K562 (cell line): ENCODE measurements at regions not wholly inside any gene's neighbourhood (a gene's known extent, or its start where the extent isn't known, plus 50 kb on each side); places are given as distances from the start of the nearest gene placed in this dataset.

ENCODE experiments used
- DDX20 ChIP-seq: fragments of 450-650 bp; IDR thresholded peaks from 2 replicates; pipeline ENCODE4 v1.6.1; 2016; ENCODE audit warnings: missing genetic modification characterization, low read depth, mild to moderate bottlenecking, missing compliant biosample characterization, moderate library complexity
- IFI16 ChIP-seq: fragments of 250-450 bp; sonication (Bioruptor Pico); IDR thresholded peaks from 2 replicates; pipeline ENCODE4 v2.1.2; 2022; ENCODE audit warnings: mild to moderate bottlenecking, inconsistent platforms
- IRF2 ChIP-seq: sonication (generic); formaldehyde crosslinking; IDR thresholded peaks from 2 replicates; pipeline ENCODE4 v1.8.1; 2022; ENCODE audit warnings: mild to moderate bottlenecking, missing genetic modification reagents
- IRF9 ChIP-seq: fragments of 450-650 bp; IDR thresholded peaks from 2 replicates; pipeline ENCODE4 v1.6.1; 2016; ENCODE audit warnings: missing biosample characterization, missing genetic modification characterization
- KAT8 ChIP-seq: fragments of 450-650 bp; IDR thresholded peaks from 2 replicates; pipeline ENCODE4 v1.6.1; 2016; ENCODE audit warnings: low read depth, mild to moderate bottlenecking
- MED1 ChIP-seq: sonication (generic); formaldehyde crosslinking; IDR thresholded peaks from 2 replicates; pipeline ENCODE4 v1.8.1; 2023; ENCODE audit warnings: missing genetic modification reagents, borderline replicate concordance
- NR2C2 ChIP-seq, 2 experiments: fragments of 200-800 bp in 1 of 2; sonication (Bioruptor generic) in 1 of 2; sonication (generic) in 1 of 2; formaldehyde crosslinking in 1 of 2; IDR thresholded peaks; 2 replicates each; pipeline versions ENCODE4 v1.6.1 to v1.8.0; 2016 to 2022; ENCODE audit warnings: mild to moderate bottlenecking in 1 of 2, missing compliant biosample characterization in 1 of 2, missing genetic modification characterization in 1 of 2, missing genetic modification reagents in 1 of 2
- PRDM10 ChIP-seq: fragments of 450-650 bp; IDR thresholded peaks from 2 replicates; pipeline ENCODE4 v1.6.1; 2018; ENCODE audit not compliant: partially characterized antibody
- PURB ChIP-seq: sonication (generic); formaldehyde crosslinking; IDR thresholded peaks from 2 replicates; pipeline ENCODE4 v1.9.0; 2021; ENCODE audit warnings: low read depth, mild to moderate bottlenecking, missing genetic modification reagents
- SLC30A9 ChIP-seq: fragments of 250-450 bp; sonication (Bioruptor Pico); IDR thresholded peaks from 2 replicates; pipeline ENCODE4 v1.8.0; 2022; ENCODE audit warnings: mild to moderate bottlenecking, moderate library complexity
- SREBF2 ChIP-seq: sonication (generic); formaldehyde crosslinking; IDR thresholded peaks from 2 replicates; pipeline ENCODE4 v1.4.0; 2020; ENCODE audit warnings: mild to moderate bottlenecking, missing genetic modification reagents
- SRSF1 ChIP-seq: fragments of 200-400 bp; formaldehyde crosslinking; IDR thresholded peaks from 2 replicates; pipeline ENCODE4 v1.6.1; 2017; ENCODE audit warnings: mild to moderate bottlenecking, low read depth, low read length, moderate library complexity
- TAF7 ChIP-seq: fragments of 450-650 bp; IDR thresholded peaks from 2 replicates; pipeline ENCODE4 v1.6.1; 2016; ENCODE audit warnings: missing genetic modification characterization, missing compliant biosample characterization
- TBL1XR1 ChIP-seq, 2 experiments: IDR thresholded peaks; 2 replicates each; pipeline ENCODE4 v1.6.1; 2012; ENCODE audit warnings: improper control_type of control experiment in 2 of 2, low read length in 2 of 2, mild to moderate bottlenecking in 1 of 2
- TEAD4 ChIP-seq, 2 experiments: sonication (generic) in 1 of 2; formaldehyde crosslinking in 1 of 2; IDR thresholded peaks; 2 replicates each; pipeline versions ENCODE4 v1.6.1 to v1.8.0; 2012 to 2022; ENCODE audit warnings: borderline replicate concordance in 1 of 2, inconsistent platforms in 1 of 2, low read length in 1 of 2, mild to moderate bottlenecking in 1 of 2, missing genetic modification reagents in 1 of 2
- ZNF639 ChIP-seq, 2 experiments: fragments of 200-800 bp in 1 of 2; sonication (Bioruptor generic) in 1 of 2; sonication (generic) in 1 of 2; formaldehyde crosslinking in 1 of 2; IDR thresholded peaks in 1 of 2; conservative IDR thresholded peaks in 1 of 2; 2 replicates each; pipeline versions ENCODE4 v1.5.0 to v1.6.1; 2016 to 2020; ENCODE audit warnings: missing compliant biosample characterization in 1 of 2, missing genetic modification characterization in 1 of 2, missing genetic modification reagents in 1 of 2
- TF ChIP-seq, protein P1 (sequence below): fragments of 450-650 bp; IDR thresholded peaks from 2 replicates; pipeline ENCODE4 v1.6.1; 2016; ENCODE audit warnings: borderline replicate concordance

GRCh38 chr22:22968366-22968765 lies 80.8 kb downstream of the IGLL5 start (continued):
- TF ChIP-seq SREBF2 (CRISPR knock-in tag) (no peak), DDX20 (tag) (no peak), IRF2 (CRISPR knock-in tag) (0 out of 2 replicates have a peak, but pooled peaks have one; percentile 38), IFI16 (no peak), SRSF1 (no peak), ZNF639 (CRISPR knock-in tag; conservative IDR thresholded peaks at IDR 0.05 in 1 of 2, IDR thresholded peaks at IDR 0.05 in 1 of 2) (peak in 1 of 2 experiments; percentile 96; a peak in 1 of 4 replicates), MED1 (CRISPR knock-in tag) (0 out of 2 replicates have a peak, but pooled peaks have one; percentile 67), TEAD4 (IDR thresholded peaks at IDR 0.05; ENCODE audit: low read length) (no peak), TEAD4 (CRISPR knock-in tag; IDR thresholded peaks at IDR 0.05; ENCODE audit: borderline replicate concordance) (no peak), KAT8 (no peak), IRF9 (tag) (no peak), TAF7 (tag) (no peak), PURB (CRISPR knock-in tag) (no peak; the same call in 1 of the 2 replicates), TBL1XR1 (IDR thresholded peaks at IDR 0.05; ENCODE audit: low read length in 2 of 2) (no peak), NR2C2 (CRISPR knock-in tag; IDR thresholded peaks at IDR 0.05) (no peak), NR2C2 (tag; IDR thresholded peaks at IDR 0.05) (no peak), SLC30A9 (CRISPR knock-in tag) (no peak), PRDM10 (no peak)
- TF ChIP-seq, protein P1, sequence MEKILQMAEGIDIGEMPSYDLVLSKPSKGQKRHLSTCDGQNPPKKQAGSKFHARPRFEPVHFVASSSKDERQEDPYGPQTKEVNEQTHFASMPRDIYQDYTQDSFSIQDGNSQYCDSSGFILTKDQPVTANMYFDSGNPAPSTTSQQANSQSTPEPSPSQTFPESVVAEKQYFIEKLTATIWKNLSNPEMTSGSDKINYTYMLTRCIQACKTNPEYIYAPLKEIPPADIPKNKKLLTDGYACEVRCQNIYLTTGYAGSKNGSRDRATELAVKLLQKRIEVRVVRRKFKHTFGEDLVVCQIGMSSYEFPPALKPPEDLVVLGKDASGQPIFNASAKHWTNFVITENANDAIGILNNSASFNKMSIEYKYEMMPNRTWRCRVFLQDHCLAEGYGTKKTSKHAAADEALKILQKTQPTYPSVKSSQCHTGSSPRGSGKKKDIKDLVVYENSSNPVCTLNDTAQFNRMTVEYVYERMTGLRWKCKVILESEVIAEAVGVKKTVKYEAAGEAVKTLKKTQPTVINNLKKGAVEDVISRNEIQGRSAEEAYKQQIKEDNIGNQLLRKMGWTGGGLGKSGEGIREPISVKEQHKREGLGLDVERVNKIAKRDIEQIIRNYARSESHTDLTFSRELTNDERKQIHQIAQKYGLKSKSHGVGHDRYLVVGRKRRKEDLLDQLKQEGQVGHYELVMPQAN, result no peak
